GM19395 (cell line): ENCODE measurements at regions not wholly inside any gene's neighbourhood (a gene's known extent, or its start where the extent isn't known, plus 50 kb on each side); places are given as distances from the start of the nearest gene placed in this dataset.

Source experiments
- ATAC-seq: cut with Tn5 transposase; IDR thresholded peaks from one replicate; pipeline ENCODE4 v1.9.1; 2021; ENCODE audit warnings: mild to moderate bottlenecking, moderate library complexity; ENCODE audit not compliant: unreplicated experiment

- ATAC-seq, result no peak
These were observed 58.8 kb upstream of the NUDT4 start for GRCh38 chr12:93318720-93319522.

GRCh38 chr12:93319523-93320050, 58.1 kb upstream of the NUDT4 start:
- no peak for ATAC-seq

GRCh38 chr12:93322784-93323183, 54.9 kb upstream of the NUDT4 start:
- ATAC-seq, result no peak

- ATAC-seq, result no peak
These were observed 53.9 kb upstream of the NUDT4 start for GRCh38 chr12:93323625-93324329.

- ATAC-seq, result no peak
These were observed 51.9 kb upstream of the NUDT4 start for GRCh38 chr12:93325855-93326254.
